H9 (cell line): ENCODE measurements at regions not wholly inside any gene's neighbourhood (a gene's known extent, or its start where the extent isn't known, plus 50 kb on each side); places are given as distances from the start of the nearest gene placed in this dataset.

Experiments used
- DNase-seq: peaks from one replicate; pipeline ENCODE4 v3.0.0-alpha.2; 2017
- H2AFZ ChIP-seq: one replicate; pipeline ENCODE4 v1.6.1; 2013; ENCODE audit warnings: mild to moderate bottlenecking, low read length, control low read depth, moderate library complexity
- H2AK5ac ChIP-seq: 2 replicates; pipeline ENCODE4 v1.6.1; 2013; ENCODE audit warnings: low read length, control low read depth, mixed read lengths; ENCODE audit not compliant: insufficient read length
- H2BK120ac ChIP-seq: one replicate; pipeline ENCODE4 v1.6.1; 2013; ENCODE audit warnings: low read depth, mild to moderate bottlenecking, low read length, control low read depth, inconsistent platforms; ENCODE audit not compliant: poor library complexity, severe bottlenecking
- H2BK12ac ChIP-seq: 2 replicates; pipeline ENCODE4 v1.6.1; 2013; ENCODE audit warnings: low read length, control low read depth, mixed read lengths, low read depth; ENCODE audit not compliant: insufficient read length
- H2BK15ac ChIP-seq: 2 replicates; pipeline ENCODE4 v1.6.1; 2013; ENCODE audit warnings: low read depth, low read length, control low read depth
- H2BK20ac ChIP-seq: one replicate; pipeline ENCODE4 v1.6.1; 2013; ENCODE audit warnings: low read depth, mild to moderate bottlenecking, low read length, control low read depth, inconsistent platforms; ENCODE audit not compliant: poor library complexity, severe bottlenecking
- H2BK5ac ChIP-seq: 2 replicates; pipeline ENCODE4 v1.6.1; 2013; ENCODE audit warnings: low read length, control low read depth, mixed read lengths; ENCODE audit not compliant: insufficient read length
- H3K14ac ChIP-seq: 2 replicates; pipeline ENCODE4 v1.6.1; 2013; ENCODE audit warnings: low read length, control low read depth; ENCODE audit not compliant: insufficient read depth
- H3K18ac ChIP-seq: 2 replicates; pipeline ENCODE4 v1.6.1; 2013; ENCODE audit warnings: low read depth, mild to moderate bottlenecking, mixed read lengths, low read length, control low read depth; ENCODE audit not compliant: insufficient read length
- H3K23ac ChIP-seq: 2 replicates; pipeline ENCODE4 v1.6.1; 2013; ENCODE audit warnings: low read length, control low read depth, mixed read lengths, low read depth; ENCODE audit not compliant: insufficient read length
- H3K23me2 ChIP-seq: 2 replicates; pipeline ENCODE4 v1.6.1; 2013; ENCODE audit warnings: low read depth, mild to moderate bottlenecking, mixed read lengths, low read length, control low read depth; ENCODE audit not compliant: insufficient read length, poor library complexity, severe bottlenecking
- H3K27ac ChIP-seq: 2 replicates; pipeline ENCODE4 v1.5.1; 2013; ENCODE audit warnings: low read length, control low read depth, mixed read lengths, low read depth; ENCODE audit not compliant: insufficient read length
- H3K27me3 ChIP-seq: 2 replicates; pipeline ENCODE4 v1.6.1; 2013; ENCODE audit warnings: low read length, control low read depth, inconsistent platforms; ENCODE audit not compliant: insufficient read depth
- H3K4ac ChIP-seq: 2 replicates; pipeline ENCODE4 v1.6.1; 2013; ENCODE audit warnings: low read depth, mild to moderate bottlenecking, control low read depth, inconsistent platforms, low read length, moderate library complexity
- H3K4me1 ChIP-seq: 2 replicates; pipeline ENCODE4 v1.6.1; 2013; ENCODE audit warnings: low read length, control low read depth, inconsistent platforms; ENCODE audit not compliant: insufficient read depth
- H3K4me2 ChIP-seq: 2 replicates; pipeline ENCODE4 v1.6.1; 2013; ENCODE audit warnings: low read length, control low read depth, mixed read lengths; ENCODE audit not compliant: insufficient read length, insufficient read depth
- H3K56ac ChIP-seq: 2 replicates; pipeline ENCODE4 v1.6.1; 2013; ENCODE audit warnings: low read depth, mild to moderate bottlenecking, mixed read lengths, low read length, control low read depth; ENCODE audit not compliant: insufficient read length
- H3K79me1 ChIP-seq: 2 replicates; pipeline ENCODE4 v1.6.1; 2013; ENCODE audit warnings: low read depth, mild to moderate bottlenecking, moderate library complexity, low read length, control low read depth, inconsistent platforms; ENCODE audit not compliant: insufficient read depth, poor library complexity, severe bottlenecking
- H3K79me2 ChIP-seq: 2 replicates; pipeline ENCODE4 v1.6.1; 2013; ENCODE audit warnings: low read length, control low read depth, inconsistent platforms; ENCODE audit not compliant: insufficient read depth
- H3K9ac ChIP-seq: 2 replicates; pipeline ENCODE4 v1.6.1; 2013; ENCODE audit warnings: low read length, control low read depth, mixed read lengths; ENCODE audit not compliant: insufficient read length; ENCODE audit errors: extremely low read depth
- H3K9me3 ChIP-seq: one replicate; pipeline ENCODE4 v1.6.1; 2013; ENCODE audit warnings: low read depth, low read length, inconsistent platforms; ENCODE audit not compliant: control insufficient read depth
- H3T11ph ChIP-seq: one replicate; pipeline ENCODE4 v1.6.1; 2013; ENCODE audit warnings: mild to moderate bottlenecking, low read length, control low read depth, inconsistent platforms
- H4K20me1 ChIP-seq: one replicate; pipeline ENCODE4 v1.6.1; 2013; ENCODE audit not compliant: control insufficient read depth, insufficient read length, insufficient read depth
- H4K5ac ChIP-seq: 2 replicates; pipeline ENCODE4 v1.6.1; 2013; ENCODE audit warnings: low read depth, mild to moderate bottlenecking, mixed read lengths, low read length, control low read depth; ENCODE audit not compliant: insufficient read length
- H4K8ac ChIP-seq: replicated peaks from 2 replicates; pipeline ENCODE4 v1.6.1; 2013; ENCODE audit warnings: low read length, control low read depth, mixed read lengths, low read depth; ENCODE audit not compliant: insufficient read length
- H4K91ac ChIP-seq: 2 replicates; pipeline ENCODE4 v1.6.1; 2013; ENCODE audit warnings: low read depth, mild to moderate bottlenecking, moderate library complexity, mixed read lengths, low read length, control low read depth; ENCODE audit not compliant: insufficient read length
- H3K27ac Mint-ChIP-seq, 3 experiments: 2 replicates in 2 of 3; 3 replicates in 1 of 3; pipeline ENCODE4 v1.8.0; 2020 to 2021; ENCODE audit warnings: mixed read lengths in 3 of 3, mild to moderate bottlenecking in 1 of 3, moderate library complexity in 1 of 3
- H3K27me3 Mint-ChIP-seq: 2 replicates; pipeline ENCODE4 v1.8.0; 2021; ENCODE audit warnings: low read depth, mild to moderate bottlenecking, moderate library complexity, mixed read lengths
- H3K36me3 Mint-ChIP-seq, 3 experiments: 2 replicates in 2 of 3; 3 replicates in 1 of 3; pipeline ENCODE4 v1.8.0; 2020 to 2021; ENCODE audit warnings: low read depth in 3 of 3, mixed read lengths in 3 of 3; ENCODE audit not compliant: insufficient read depth in 1 of 3
- H3K4me1 Mint-ChIP-seq, 2 experiments: 2 replicates each; pipeline ENCODE4 v1.8.0; 2020; ENCODE audit warnings: mixed read lengths in 2 of 2
- H3K4me3 Mint-ChIP-seq, 2 experiments: 2 replicates in 1 of 2; 3 replicates in 1 of 2; pipeline ENCODE4 v1.8.0; 2020 to 2021; ENCODE audit warnings: mild to moderate bottlenecking in 2 of 2, mixed read lengths in 2 of 2, moderate library complexity in 1 of 2
- H3K9me3 Mint-ChIP-seq, 2 experiments: 2 replicates in 1 of 2; 3 replicates in 1 of 2; pipeline ENCODE4 v1.8.0; 2020; ENCODE audit warnings: mild to moderate bottlenecking in 2 of 2, mixed read lengths in 2 of 2, moderate library complexity in 1 of 2
- WGBS: extraction: QIAGEN DNeasy Blood & Tissue Kit; methylation state at CpG from one replicate; pipeline ENCODE4 v1.1.7; 2013; ENCODE audit warnings: missing lambda C conversion rate, low lambda C conversion rate, mixed read lengths; ENCODE audit not compliant: insufficient read length; ENCODE audit errors: extremely low coverage; 5-methylcytosine and 5-hydroxymethylcytosine counted together
- TF ChIP-seq, protein P1 (sequence below): fragments of 200-600 bp; sonication (generic); conservative IDR thresholded peaks from 3 replicates; pipeline ENCODE4 v1.8.0; 2021; ENCODE audit warnings: antibody characterized with exemption, mild to moderate bottlenecking

DNA sequence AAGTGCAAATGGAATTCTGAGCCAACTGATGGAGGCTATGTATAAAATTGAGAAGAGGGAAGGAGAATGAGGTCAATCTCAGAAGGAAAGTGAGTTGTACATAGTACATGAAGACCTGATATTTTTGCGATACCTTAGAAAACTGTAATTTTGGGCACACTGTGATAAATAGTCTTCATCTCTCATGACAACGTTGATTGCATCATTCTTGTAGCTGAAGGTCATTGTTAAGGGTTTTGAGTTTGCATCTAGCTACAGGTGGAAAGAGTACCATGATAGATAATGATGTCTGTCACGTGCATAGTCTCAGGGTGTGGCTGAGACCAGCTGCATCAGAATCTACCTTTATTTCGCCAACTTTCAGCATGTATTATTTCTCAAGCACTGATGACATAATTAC is 435.4 kb upstream of the MDFIC2 start:
- Histone ChIP-seq H2BK120ac (no peak overlapping the region), H4K5ac (no peak overlapping the region), H2BK20ac (no peak overlapping the region), H3K14ac (no peak overlapping the region), H3K79me2 (no peaks in the 10 kb centered on the region), H2BK12ac (no peak overlapping the region), H3K4me1 (peaks cover 5% of the 10 kb centered on the region; the same call in 1 of the 2 replicates), H3K9me3 (no peaks in the 10 kb centered on the region), H3K18ac (no peak overlapping the region), H3K79me1 (no peaks in the 10 kb centered on the region), H2BK15ac (no peak overlapping the region), H4K20me1 (no peaks in the 10 kb centered on the region), H3K23ac (no peak overlapping the region), H3K23me2 (no peaks in the 10 kb centered on the region), H4K91ac (no peak overlapping the region), H2AK5ac (no peak overlapping the region), H4K8ac (no peak overlapping the region), H3T11ph (no peak overlapping the region), H3K9ac (no peak overlapping the region), H2BK5ac (no peak overlapping the region), H3K4me2 (no peak overlapping the region), H3K4ac (no peak overlapping the region), H3K56ac (no peak overlapping the region), H2AFZ (no peak overlapping the region), H3K27me3 (no peaks in the 10 kb centered on the region), H3K27ac (no peak overlapping the region)
- no CpG with 5 or more reads among the region's 4 CpGs for WGBS
- Mint-ChIP-seq H3K36me3 (no peaks in the 10 kb centered on the region), H3K4me1 (peaks cover 21 to 24% of the 10 kb centered on the region in 2 experiments), H3K4me3 (no peak overlapping the region), H3K27ac (no peak overlapping the region), H3K9me3 (no peaks in the 10 kb centered on the region), H3K27me3 (no peaks in the 10 kb centered on the region; the same call in 1 of the 2 replicates)
- TF ChIP-seq, protein P1, sequence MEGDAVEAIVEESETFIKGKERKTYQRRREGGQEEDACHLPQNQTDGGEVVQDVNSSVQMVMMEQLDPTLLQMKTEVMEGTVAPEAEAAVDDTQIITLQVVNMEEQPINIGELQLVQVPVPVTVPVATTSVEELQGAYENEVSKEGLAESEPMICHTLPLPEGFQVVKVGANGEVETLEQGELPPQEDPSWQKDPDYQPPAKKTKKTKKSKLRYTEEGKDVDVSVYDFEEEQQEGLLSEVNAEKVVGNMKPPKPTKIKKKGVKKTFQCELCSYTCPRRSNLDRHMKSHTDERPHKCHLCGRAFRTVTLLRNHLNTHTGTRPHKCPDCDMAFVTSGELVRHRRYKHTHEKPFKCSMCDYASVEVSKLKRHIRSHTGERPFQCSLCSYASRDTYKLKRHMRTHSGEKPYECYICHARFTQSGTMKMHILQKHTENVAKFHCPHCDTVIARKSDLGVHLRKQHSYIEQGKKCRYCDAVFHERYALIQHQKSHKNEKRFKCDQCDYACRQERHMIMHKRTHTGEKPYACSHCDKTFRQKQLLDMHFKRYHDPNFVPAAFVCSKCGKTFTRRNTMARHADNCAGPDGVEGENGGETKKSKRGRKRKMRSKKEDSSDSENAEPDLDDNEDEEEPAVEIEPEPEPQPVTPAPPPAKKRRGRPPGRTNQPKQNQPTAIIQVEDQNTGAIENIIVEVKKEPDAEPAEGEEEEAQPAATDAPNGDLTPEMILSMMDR: no peak
- DNase-seq: no peak
